WERI-Rb-1 (cell line): ENCODE measurements at regions not wholly inside any gene's neighbourhood (a gene's known extent, or its start where the extent isn't known, plus 50 kb on each side); places are given as distances from the start of the nearest gene placed in this dataset.

Experiments
- DNase-seq: peaks from one replicate; pipeline ENCODE4 v3.0.0-alpha.2; 2020
- H3K27ac ChIP-seq: fragments of 250-450 bp; sonication (Bioruptor Pico); 2 replicates; pipeline ENCODE4 v1.5.1; 2020; ENCODE audit warnings: mild to moderate bottlenecking, moderate library complexity
- H3K27me3 ChIP-seq: fragments of 250-450 bp; sonication (Bioruptor Pico); 2 replicates; pipeline ENCODE4 v1.5.1; 2021; ENCODE audit warnings: mild to moderate bottlenecking, low read depth, moderate library complexity; ENCODE audit not compliant: insufficient read depth, severe bottlenecking
- H3K36me3 ChIP-seq: fragments of 250-450 bp; sonication (Bioruptor Pico); 2 replicates; pipeline ENCODE4 v1.5.1; 2020; ENCODE audit warnings: mild to moderate bottlenecking, moderate library complexity
- H3K4me3 ChIP-seq: 2 replicates; pipeline ENCODE4 v1.5.1; 2011; ENCODE audit warnings: low read depth, mild to moderate bottlenecking, control low read depth, low read length
- H3K9me3 ChIP-seq: fragments of 250-450 bp; sonication (Bioruptor Pico); 2 replicates; pipeline ENCODE4 v1.5.1; 2021; ENCODE audit warnings: mild to moderate bottlenecking, moderate library complexity; ENCODE audit not compliant: severe bottlenecking
- TF ChIP-seq, protein P1 (sequence below): IDR thresholded peaks from 2 replicates; pipeline ENCODE4 v1.5.1; 2011; ENCODE audit warnings: low read depth, mild to moderate bottlenecking, control low read depth, inconsistent platforms, low read length

DNA sequence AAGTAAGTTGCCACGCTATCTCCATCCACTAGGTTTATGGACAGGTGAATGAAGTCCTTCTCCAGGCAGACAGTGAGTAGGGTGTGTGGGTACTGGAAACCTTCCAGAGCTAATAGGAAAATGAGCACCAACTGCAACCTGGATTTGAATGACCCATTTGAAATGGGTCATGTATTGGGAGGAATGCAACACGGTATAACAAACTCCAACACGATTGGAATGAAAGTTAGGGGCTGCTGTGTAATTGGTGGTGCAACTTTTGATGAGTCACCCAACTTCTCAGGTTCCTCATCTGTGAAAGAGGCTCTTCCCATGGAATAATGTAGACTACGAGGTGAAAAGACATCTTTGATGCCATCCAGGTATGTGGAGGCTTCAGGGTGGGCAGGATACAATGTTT, 241.4 kb upstream of the PODXL start:
- DNase-seq = no peak
- no peak overlapping the region for H3K27ac ChIP-seq
- no peak overlapping the region for H3K4me3 ChIP-seq
- H3K9me3 ChIP-seq = no peaks in the 10 kb centered on the region
- H3K27me3 ChIP-seq = no peaks in the 10 kb centered on the region
- no peaks in the 10 kb centered on the region for H3K36me3 ChIP-seq
- TF ChIP-seq, protein P1, sequence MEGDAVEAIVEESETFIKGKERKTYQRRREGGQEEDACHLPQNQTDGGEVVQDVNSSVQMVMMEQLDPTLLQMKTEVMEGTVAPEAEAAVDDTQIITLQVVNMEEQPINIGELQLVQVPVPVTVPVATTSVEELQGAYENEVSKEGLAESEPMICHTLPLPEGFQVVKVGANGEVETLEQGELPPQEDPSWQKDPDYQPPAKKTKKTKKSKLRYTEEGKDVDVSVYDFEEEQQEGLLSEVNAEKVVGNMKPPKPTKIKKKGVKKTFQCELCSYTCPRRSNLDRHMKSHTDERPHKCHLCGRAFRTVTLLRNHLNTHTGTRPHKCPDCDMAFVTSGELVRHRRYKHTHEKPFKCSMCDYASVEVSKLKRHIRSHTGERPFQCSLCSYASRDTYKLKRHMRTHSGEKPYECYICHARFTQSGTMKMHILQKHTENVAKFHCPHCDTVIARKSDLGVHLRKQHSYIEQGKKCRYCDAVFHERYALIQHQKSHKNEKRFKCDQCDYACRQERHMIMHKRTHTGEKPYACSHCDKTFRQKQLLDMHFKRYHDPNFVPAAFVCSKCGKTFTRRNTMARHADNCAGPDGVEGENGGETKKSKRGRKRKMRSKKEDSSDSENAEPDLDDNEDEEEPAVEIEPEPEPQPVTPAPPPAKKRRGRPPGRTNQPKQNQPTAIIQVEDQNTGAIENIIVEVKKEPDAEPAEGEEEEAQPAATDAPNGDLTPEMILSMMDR = no peak

DNA sequence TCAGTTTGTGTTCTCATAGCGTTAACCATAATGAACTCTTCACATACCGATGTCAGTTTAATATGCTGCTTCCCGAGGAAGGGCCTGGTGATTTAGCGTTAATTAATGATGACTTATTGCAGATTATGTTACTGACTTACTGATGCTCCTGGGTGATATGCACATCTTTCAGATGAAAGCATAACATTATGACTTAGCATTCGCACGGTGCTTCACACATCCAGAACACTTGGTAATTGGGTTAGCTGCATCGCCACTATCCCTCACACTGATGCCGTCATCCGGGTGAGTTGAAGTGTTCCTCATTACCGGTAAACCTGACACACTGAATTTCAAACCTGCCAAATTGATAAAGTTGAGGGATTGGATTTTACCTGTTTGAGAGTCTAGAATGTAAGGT, 239.0 kb upstream of the PODXL start:
- no peak overlapping the region for H3K4me3 ChIP-seq
- H3K27ac ChIP-seq = no peak overlapping the region
- H3K9me3 ChIP-seq = no peaks in the 10 kb centered on the region
- TF ChIP-seq, protein P1 = no peak
- no peaks in the 10 kb centered on the region for H3K36me3 ChIP-seq
- no peak for DNase-seq
- no peaks in the 10 kb centered on the region for H3K27me3 ChIP-seq

DNA sequence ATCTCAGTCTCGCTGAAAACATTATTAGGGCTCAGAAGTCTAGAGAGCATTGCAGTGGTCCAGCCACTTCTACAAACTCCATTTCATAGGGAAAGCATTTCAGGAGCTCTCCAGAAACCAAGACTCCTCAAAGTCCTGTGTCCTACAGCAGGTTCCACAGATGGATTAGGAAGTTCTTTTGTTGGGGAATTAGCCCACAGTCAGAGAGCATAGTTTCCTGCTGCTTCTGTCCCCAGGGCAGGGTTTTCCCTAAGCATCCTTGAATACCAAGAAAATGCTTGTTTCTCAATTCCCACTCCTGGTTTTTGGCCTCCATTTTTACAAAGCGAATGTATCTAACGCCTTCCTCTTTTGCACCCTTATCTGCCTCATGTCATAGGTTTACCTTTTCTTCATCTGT, 235.9 kb upstream of the PODXL start:
- Histone ChIP-seq H3K27me3 (no peaks in the 10 kb centered on the region), H3K27ac (no peak overlapping the region), H3K36me3 (no peaks in the 10 kb centered on the region), H3K4me3 (no peak overlapping the region), H3K9me3 (no peaks in the 10 kb centered on the region)
- DNase-seq = no peak
- TF ChIP-seq, protein P1 = no peak

DNA sequence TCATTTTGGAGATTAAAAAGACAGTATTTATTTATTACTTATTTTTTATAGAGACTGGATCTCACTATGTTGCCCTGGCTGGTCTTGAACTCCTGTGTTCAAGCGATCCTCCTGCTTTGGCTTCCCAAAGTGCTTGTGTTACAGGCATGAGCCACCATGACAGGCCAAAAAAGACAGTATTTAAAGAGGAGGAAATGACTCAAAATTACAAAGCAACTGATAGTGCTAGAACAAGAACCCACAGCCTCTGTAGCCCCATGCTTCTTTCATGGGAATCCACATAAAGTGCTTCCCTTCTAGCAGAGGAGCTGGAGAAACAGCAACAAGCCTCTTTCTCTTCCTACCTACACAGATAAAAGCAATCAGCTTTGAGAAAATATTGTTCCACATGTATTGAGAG, 230.7 kb upstream of the PODXL start:
- no peak for DNase-seq
- H3K9me3 ChIP-seq = no peaks in the 10 kb centered on the region
- H3K4me3 ChIP-seq = no peak overlapping the region

DNA sequence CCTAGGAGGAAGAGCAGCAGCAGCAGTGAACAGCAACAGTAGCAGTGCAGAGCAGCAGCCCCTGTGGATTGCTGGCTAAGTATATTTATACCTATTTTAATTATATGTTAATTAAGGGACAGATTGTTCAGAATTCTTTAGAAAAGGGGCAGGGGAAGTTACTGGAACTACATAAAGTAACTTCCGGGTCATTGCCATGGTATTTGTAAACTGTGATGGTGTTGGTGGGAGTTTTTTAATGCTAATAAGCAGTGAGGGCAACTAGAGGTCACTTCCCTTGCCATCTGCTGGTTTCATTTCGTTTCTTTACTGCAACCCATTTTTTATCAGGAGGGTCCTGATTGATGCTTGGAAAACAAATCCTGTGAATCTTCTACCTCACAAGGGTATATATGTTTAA, 229.8 kb upstream of the PODXL start:
- Histone ChIP-seq H3K4me3 (no peak overlapping the region), H3K9me3 (no peaks in the 10 kb centered on the region), H3K36me3 (no peaks in the 10 kb centered on the region), H3K27ac (no peak overlapping the region), H3K27me3 (no peaks in the 10 kb centered on the region)
- no peak for DNase-seq
- TF ChIP-seq, protein P1 = no peak

More for the DNA sequence above, 230.7 kb upstream of the PODXL start:
- TF ChIP-seq, protein P1 = no peak
- Histone ChIP-seq H3K27ac (no peak overlapping the region), H3K27me3 (no peaks in the 10 kb centered on the region), H3K36me3 (no peaks in the 10 kb centered on the region)

DNA sequence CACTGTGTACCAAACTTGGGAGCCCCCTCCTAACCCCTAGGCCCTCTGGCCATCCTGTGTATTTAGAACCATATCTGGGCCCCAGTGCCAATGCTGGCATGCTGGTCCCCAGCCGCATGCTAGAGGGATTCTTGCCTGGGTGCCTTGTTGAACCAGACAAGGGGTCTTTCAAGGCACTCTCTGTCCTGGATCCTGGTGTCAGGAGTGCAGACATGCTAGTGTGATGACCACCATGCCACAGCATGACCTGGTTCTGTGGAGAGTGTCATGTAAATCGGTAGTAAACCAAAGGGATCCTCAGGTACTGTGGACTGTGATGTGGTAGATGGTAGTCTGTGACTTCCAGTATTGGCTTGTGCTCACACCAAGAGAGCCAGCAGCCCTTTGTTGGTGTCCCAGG, 222.2 kb upstream of the PODXL start:
- Histone ChIP-seq H3K9me3 (no peaks in the 10 kb centered on the region), H3K4me3 (no peak overlapping the region), H3K27me3 (no peaks in the 10 kb centered on the region), H3K27ac (no peak overlapping the region), H3K36me3 (no peaks in the 10 kb centered on the region)
- no peak for DNase-seq
- TF ChIP-seq, protein P1 = no peak
